HG02970 (cell line): ENCODE measurements at regions not wholly inside any gene's neighbourhood (a gene's known extent, or its start where the extent isn't known, plus 50 kb on each side); places are given as distances from the start of the nearest gene placed in this dataset.

Experiments
- ATAC-seq: cut with Tn5 transposase; IDR thresholded peaks from one replicate; pipeline ENCODE4 v1.9.1; 2021; ENCODE audit warnings: mild to moderate bottlenecking, moderate library complexity, moderate number of reproducible peaks; ENCODE audit not compliant: unreplicated experiment, low FRiP score

DNA sequence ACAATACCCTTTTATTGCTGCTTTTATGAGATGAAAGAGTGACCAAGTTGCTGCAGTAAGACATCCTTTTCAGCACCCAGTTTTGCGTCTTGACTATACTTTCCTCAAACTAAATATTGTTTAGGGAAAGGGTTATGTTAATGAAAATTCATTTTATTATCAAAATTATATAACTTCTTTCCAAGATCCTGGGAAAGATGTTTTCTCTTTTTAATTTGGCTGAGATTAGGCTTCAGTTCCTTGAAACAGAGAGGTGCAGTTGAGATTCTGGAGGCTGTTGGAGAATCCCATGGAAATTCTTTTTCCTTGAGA is 91.6 kb upstream of the KCNA3 start:
- ATAC-seq: no peak

DNA sequence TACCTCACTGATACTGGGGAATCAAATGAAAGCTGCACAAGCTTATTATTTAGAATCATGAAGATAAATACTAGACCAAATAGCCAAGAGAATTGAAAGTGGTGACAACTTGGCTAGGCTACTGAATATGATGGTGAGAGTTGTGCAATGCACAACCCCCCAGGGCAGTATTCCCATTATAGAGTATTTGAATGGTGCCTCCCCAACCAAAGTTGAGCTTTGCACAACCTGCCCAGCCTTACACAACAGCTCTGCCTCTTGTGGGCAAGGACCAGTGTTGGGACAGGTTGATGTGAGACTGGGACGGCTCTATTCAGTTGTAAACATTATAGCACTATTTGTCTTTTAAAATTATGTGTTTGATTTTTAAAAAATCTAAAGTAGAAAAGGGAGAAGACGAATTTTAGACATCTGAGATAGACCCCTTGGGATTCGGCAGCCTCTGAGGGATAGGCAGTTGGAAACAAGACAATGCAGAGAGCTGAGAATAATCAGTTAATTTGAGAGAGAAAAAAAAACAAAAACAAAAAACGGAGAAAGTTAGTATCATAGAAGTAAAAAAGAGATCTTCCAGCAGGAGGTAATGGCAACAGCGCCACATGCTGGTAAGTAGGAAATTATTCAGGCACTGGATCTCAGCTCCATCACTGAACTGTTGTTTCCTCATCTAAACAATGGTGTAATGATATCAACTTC is 91.0 kb upstream of the KCNA3 start:
- ATAC-seq: no peak

- ATAC-seq: no peak
Observed at GRCh38 chr1:110763149-110763548, 88.4 kb upstream of the KCNA3 start.

GRCh38 chr1:110760321-110760720 is 85.6 kb upstream of the KCNA3 start:
- ATAC-seq: no peak

- no peak for ATAC-seq
Observed at GRCh38 chr1:110756506-110756905, 81.8 kb upstream of the KCNA3 start.

DNA sequence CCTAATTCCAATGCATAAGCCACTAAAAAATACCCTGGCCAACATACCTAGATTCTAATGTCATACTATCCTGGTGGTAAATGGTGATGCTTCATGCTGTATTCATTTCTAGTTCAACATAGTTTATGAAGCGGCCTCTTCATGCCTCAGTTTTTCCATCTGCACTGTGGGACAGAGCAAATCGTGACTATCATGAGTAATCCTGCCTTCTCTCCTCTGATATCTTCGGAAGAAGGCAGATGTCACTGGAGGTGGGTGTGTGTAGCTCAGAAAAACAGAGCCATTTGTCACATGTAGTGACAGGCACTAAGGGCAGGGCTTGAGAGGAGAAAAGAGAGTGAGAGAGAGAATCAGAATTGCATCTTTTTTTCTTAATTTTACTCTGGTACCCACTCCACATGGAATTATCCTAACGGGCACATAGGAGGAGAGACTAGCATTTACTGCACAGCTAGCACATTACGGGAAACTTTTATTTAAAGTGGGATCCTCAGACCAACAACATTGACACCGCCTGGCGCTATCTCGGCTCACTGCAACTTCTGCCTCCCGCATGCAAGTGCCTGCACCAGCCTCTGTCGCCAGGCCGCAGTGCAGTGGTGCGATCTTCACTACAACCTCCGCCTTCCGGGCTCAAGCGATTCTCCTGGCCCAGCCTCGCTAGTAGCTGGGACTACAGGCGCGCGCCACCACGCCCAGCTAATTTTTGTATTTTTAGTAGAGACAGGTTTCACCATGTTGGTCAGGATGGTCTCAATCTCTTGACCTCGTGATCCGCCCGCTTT is 78.4 kb upstream of the KCNA3 start:
- no peak for ATAC-seq

- no peak for ATAC-seq
Observed at GRCh38 chr1:110750562-110750961, 75.8 kb upstream of the KCNA3 start.

- no peak for ATAC-seq
Observed at GRCh38 chr1:110749960-110750359, 75.2 kb upstream of the KCNA3 start.

DNA sequence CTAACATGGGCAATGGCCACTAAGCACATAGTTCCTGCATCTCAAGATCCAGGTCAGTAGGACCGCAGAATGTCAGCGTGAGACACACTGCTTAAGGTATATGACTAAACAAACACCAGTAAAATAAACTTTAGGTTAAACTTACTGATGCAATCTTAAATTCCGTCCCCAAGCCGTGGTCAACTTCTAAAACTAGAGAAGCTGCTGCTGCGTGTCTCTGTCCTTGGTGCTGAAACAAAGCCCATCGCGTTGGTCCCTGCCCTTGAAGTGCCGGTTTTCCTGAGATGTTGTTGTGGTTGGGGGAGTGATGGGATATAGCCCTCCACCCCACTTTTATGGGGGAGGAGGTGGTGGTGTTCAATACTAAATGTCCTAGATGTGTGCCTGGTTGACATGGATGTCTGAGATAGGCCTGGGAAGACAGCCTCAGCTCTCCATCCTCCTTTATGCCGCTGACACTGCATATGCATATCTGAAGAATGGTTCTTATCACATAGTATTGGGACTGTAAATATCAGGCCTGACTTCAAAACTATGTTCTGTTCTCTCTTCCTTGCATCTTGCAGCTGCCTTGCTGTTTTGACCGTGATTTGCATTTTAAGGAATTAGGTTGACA is 72.0 kb upstream of the KCNA3 start:
- no peak for ATAC-seq

- no peak for ATAC-seq
Observed at GRCh38 chr1:110743397-110743796, 68.7 kb upstream of the KCNA3 start.

GRCh38 chr1:110736900-110737605 is 62.3 kb upstream of the KCNA3 start:
- ATAC-seq: no peak

GRCh38 chr1:110734133-110734680 is 59.5 kb upstream of the KCNA3 start:
- no peak for ATAC-seq

DNA sequence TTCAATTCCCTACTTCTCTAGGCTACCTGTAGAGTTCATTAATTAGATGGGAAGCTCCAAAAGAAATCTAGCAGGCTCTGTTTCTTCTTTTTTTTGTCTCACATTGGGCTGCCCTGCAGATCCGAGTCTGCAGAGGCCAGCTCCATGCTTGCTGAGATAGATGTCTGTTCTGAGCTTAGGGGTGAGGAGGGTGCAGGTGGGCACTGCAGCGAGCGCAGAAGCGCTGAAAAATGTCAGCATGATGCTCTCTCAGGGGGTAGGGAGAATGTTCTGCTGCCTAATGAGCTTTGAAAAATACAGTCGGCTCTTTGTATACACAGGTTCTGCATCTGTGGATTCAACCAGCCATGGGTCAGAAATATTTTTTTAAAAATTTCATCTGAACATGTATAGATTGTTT is 56.8 kb upstream of the KCNA3 start:
- ATAC-seq: no peak

GRCh38 chr1:110728388-110729001 is 53.8 kb upstream of the KCNA3 start:
- no peak for ATAC-seq

- ATAC-seq: no peak
Observed at GRCh38 chr1:110727246-110727645, 52.5 kb upstream of the KCNA3 start.

DNA sequence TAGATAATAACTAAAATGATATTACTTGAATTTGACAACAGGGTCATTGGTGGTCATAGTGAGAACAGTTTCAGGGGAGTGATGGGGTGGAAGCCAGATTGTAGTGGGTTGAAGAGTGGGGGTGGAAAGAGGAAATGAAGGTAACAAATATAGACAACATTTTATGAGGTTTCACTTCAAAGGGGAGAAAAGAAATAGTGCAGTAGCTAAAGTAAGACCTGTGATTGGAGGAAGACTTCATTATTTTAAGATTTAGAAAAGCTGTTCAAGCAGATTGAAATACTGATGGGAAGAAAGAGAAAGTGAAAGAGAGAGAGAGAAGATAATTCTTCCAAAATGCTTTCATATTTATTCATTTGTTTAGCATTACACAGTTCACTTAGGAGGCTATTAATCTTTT is 52.0 kb upstream of the KCNA3 start:
- ATAC-seq: no peak
